Smooth muscle cell (in vitro differentiated cells): ENCODE measurements at regions not wholly inside any gene's neighbourhood (a gene's known extent, or its start where the extent isn't known, plus 50 kb on each side); places are given as distances from the start of the nearest gene placed in this dataset.

Experiments used
- DNase-seq: peaks from one replicate; lab custom pipeline; 2025; ENCODE audit not compliant: unreplicated experiment; lab: John Stamatoyannopoulos, UW
- H2AFZ ChIP-seq: fragments of 200-600 bp; sonication (generic); 2 replicates; pipeline ENCODE4 v1.6.0; 2016; ENCODE audit warnings: antibody characterized with exemption, low read depth, mild to moderate bottlenecking
- H3F3A ChIP-seq: fragments of 200-600 bp; sonication (generic); 2 replicates; pipeline ENCODE4 v1.6.0; 2017; ENCODE audit warnings: antibody characterized with exemption, low read depth
- H3K27ac ChIP-seq: fragments of 200-600 bp; sonication (generic); 2 replicates; pipeline ENCODE4 v1.5.1; 2016; ENCODE audit warnings: low read depth, mild to moderate bottlenecking
- H3K27me3 ChIP-seq: fragments of 200-600 bp; sonication (generic); 2 replicates; pipeline ENCODE4 v1.6.1; 2016; ENCODE audit warnings: low read depth, mild to moderate bottlenecking
- H3K36me3 ChIP-seq: fragments of 200-600 bp; sonication (generic); 2 replicates; pipeline ENCODE4 v1.5.1; 2016; ENCODE audit warnings: low read depth
- H3K4me1 ChIP-seq: fragments of 200-600 bp; sonication (generic); 2 replicates; pipeline ENCODE4 v1.5.1; 2016; ENCODE audit warnings: low read depth
- H3K4me2 ChIP-seq: fragments of 200-600 bp; sonication (generic); 2 replicates; pipeline ENCODE4 v1.6.0; 2016; ENCODE audit warnings: mild to moderate bottlenecking
- H3K4me3 ChIP-seq: fragments of 200-600 bp; sonication (generic); 2 replicates; pipeline ENCODE4 v1.5.1; 2016; ENCODE audit warnings: mild to moderate bottlenecking
- H3K79me2 ChIP-seq: fragments of 200-600 bp; sonication (generic); 2 replicates; pipeline ENCODE4 v1.6.0; 2016; ENCODE audit warnings: low read depth, mild to moderate bottlenecking
- H3K9ac ChIP-seq: fragments of 200-600 bp; sonication (generic); 2 replicates; pipeline ENCODE4 v1.6.0; 2016; ENCODE audit warnings: low read depth
- H3K9me3 ChIP-seq: fragments of 200-600 bp; sonication (generic); replicated peaks from 2 replicates; pipeline ENCODE4 v1.5.1; 2016; ENCODE audit warnings: low read depth
- H4K20me1 ChIP-seq: fragments of 200-600 bp; sonication (generic); 2 replicates; pipeline ENCODE4 v1.6.0; 2016; ENCODE audit warnings: low read depth
- WGBS: methylation state at CpG from one replicate; pipeline ENCODE4 v1.1.7; 2016; ENCODE audit warnings: low lambda C conversion rate; 5-methylcytosine and 5-hydroxymethylcytosine counted together
- TF ChIP-seq, protein P1 (sequence below): fragments of 200-600 bp; sonication (generic); IDR thresholded peaks from 2 replicates; pipeline ENCODE4 v1.5.1; 2017; ENCODE audit warnings: borderline replicate concordance, mild to moderate bottlenecking, antibody characterized with exemption; ENCODE audit not compliant: insufficient read depth, poor library complexity, severe bottlenecking

DNA sequence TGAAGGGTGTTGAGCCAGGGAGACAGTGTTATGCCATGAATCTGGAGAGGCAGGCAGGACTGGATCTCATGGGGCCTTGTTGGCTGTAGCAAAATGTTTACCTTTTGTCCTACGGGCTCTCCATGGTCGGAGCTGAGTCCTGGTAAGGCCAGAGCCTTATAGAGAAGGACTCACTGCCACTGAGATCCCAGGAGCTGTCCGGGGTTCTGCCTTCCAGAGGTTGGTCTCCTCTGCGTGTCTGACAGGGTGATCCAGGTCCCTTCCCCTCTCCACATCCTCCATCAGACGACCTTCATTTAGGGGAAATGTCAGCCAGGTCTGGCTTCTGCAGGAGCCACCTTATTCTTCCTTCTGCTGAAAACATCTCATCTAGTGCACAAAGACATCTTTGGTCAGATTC is 285.2 kb upstream of the N4BP1 start:
- no peak for DNase-seq
- peaks cover under 1% of the 10 kb centered on the region for H3K27me3 ChIP-seq
- TF ChIP-seq, protein P1, sequence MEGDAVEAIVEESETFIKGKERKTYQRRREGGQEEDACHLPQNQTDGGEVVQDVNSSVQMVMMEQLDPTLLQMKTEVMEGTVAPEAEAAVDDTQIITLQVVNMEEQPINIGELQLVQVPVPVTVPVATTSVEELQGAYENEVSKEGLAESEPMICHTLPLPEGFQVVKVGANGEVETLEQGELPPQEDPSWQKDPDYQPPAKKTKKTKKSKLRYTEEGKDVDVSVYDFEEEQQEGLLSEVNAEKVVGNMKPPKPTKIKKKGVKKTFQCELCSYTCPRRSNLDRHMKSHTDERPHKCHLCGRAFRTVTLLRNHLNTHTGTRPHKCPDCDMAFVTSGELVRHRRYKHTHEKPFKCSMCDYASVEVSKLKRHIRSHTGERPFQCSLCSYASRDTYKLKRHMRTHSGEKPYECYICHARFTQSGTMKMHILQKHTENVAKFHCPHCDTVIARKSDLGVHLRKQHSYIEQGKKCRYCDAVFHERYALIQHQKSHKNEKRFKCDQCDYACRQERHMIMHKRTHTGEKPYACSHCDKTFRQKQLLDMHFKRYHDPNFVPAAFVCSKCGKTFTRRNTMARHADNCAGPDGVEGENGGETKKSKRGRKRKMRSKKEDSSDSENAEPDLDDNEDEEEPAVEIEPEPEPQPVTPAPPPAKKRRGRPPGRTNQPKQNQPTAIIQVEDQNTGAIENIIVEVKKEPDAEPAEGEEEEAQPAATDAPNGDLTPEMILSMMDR: no peak
- no peak overlapping the region for H3K9ac ChIP-seq
- no peak overlapping the region for H3K4me2 ChIP-seq
- H3K36me3 ChIP-seq: no peaks in the 10 kb centered on the region
- H3K79me2 ChIP-seq: no peaks in the 10 kb centered on the region
- H4K20me1 ChIP-seq: no peaks in the 10 kb centered on the region
- H3K9me3 ChIP-seq: no peaks in the 10 kb centered on the region
- H2AFZ ChIP-seq: no peak overlapping the region
- no peaks in the 10 kb centered on the region for H3K4me1 ChIP-seq
- 63% methylated on average over 5 of the region's 5 CpGs for WGBS
- H3K27ac ChIP-seq: no peak overlapping the region
- H3F3A ChIP-seq: no peaks in the 10 kb centered on the region
- no peak overlapping the region for H3K4me3 ChIP-seq

DNA sequence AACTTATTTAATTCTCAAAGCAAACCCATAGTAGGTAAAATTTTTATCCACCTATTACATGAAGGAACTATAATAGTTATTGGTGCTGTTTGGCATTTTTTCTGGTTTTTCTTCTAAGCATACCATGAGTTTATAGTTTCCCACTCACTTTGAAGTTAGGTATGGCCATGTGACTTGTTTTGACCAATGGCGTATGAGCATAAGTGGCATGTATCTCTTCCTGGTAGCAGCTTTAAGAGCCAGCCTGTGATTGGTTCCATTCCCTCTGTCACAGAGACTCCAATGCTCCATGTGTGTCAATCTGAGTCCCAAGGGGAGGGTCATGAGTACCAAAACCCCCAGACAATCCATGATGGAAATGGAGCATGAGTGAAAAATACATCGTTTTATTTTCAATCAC is 282.9 kb upstream of the N4BP1 start:
- Histone ChIP-seq H2AFZ (no peak overlapping the region), H3K9me3 (no peaks in the 10 kb centered on the region)

DNA sequence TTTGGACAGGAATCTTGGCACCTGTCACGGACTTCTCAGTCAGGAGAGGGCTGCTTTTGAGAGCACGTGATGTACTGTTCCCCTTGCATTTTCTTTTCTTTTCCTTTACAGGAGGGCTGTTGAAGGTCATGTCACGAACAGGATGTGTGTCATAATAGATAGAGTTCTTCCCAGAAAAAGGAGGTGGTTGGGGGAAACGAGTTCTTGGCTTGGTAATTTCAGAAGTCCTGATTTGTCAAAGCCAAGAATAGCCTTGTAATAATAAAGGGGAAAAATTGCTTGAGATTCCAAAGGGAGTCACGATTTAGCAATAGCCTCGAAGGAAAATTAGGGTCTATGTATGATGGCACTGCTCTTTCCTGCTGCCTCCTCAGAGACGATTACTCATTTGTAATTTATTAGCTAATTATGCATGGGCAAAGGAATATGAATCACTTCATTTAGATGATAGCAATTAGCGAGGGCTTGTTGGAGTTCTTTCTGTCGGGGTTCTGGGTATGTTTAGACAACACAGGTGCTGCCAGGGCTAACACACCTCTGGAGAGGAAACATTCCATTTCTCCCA is 277.7 kb upstream of the N4BP1 start:
- H3F3A ChIP-seq: no peaks in the 10 kb centered on the region
- H3K9me3 ChIP-seq: no peaks in the 10 kb centered on the region
- H4K20me1 ChIP-seq: no peaks in the 10 kb centered on the region
- H3K36me3 ChIP-seq: no peaks in the 10 kb centered on the region
- H3K4me3 ChIP-seq: no peak overlapping the region
- peaks cover 3% of the 10 kb centered on the region for H3K27me3 ChIP-seq
- no peak overlapping the region for H2AFZ ChIP-seq
- TF ChIP-seq, protein P1: no peak
- no peak overlapping the region for H3K4me2 ChIP-seq
- 79% methylated on average over 9 of the region's 9 CpGs for whole genome bisulfite sequencing
- no peak overlapping the region for H3K9ac ChIP-seq
- no peaks in the 10 kb centered on the region for H3K4me1 ChIP-seq
- H3K79me2 ChIP-seq: no peaks in the 10 kb centered on the region
- no peak for DNase-seq
- H3K27ac ChIP-seq: no peak overlapping the region

More for the DNA sequence above, 282.9 kb upstream of the N4BP1 start:
- Histone ChIP-seq H3F3A (no peaks in the 10 kb centered on the region), H4K20me1 (no peaks in the 10 kb centered on the region), H3K4me2 (no peak overlapping the region), H3K27me3 (no peaks in the 10 kb centered on the region), H3K36me3 (no peaks in the 10 kb centered on the region), H3K4me3 (no peak overlapping the region), H3K27ac (no peak overlapping the region), H3K9ac (no peak overlapping the region), H3K79me2 (no peaks in the 10 kb centered on the region), H3K4me1 (no peaks in the 10 kb centered on the region)
- no peak for DNase-seq
- 92% methylated on average over 2 of the region's 2 CpGs for WGBS
- TF ChIP-seq, protein P1: no peak

DNA sequence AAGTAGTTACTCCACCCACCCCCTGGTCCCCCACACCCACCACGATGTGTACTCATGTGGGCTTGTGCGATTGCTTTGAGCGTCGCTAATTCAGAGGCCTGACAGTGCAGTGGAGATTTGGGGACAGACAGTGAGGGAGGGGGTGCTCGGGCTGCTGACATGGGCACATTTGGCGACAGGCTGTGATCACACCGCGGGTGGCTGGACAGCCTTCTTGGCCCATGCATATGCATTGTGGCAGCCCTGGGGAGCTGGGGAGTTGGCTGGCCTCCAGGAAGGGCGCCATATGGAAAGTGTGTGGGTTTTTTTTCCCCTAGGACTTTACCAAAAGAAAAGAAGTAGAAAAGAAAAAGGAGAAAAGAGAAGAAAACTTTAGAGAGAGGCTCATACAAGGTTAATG is 275.5 kb upstream of the N4BP1 start:
- TF ChIP-seq, protein P1: no peak
- DNase-seq: no peak
- Histone ChIP-seq H3F3A (no peaks in the 10 kb centered on the region), H3K9me3 (no peaks in the 10 kb centered on the region), H3K79me2 (no peaks in the 10 kb centered on the region), H3K4me2 (no peak overlapping the region), H4K20me1 (no peaks in the 10 kb centered on the region), H3K9ac (no peak overlapping the region), H2AFZ (no peak overlapping the region), H3K27me3 (peaks cover 3% of the 10 kb centered on the region), H3K4me3 (no peak overlapping the region), H3K27ac (no peak overlapping the region), H3K4me1 (no peaks in the 10 kb centered on the region), H3K36me3 (no peaks in the 10 kb centered on the region)
- 80% methylated on average over 9 of the region's 9 CpGs for WGBS
